ENCODE measurements at regions not wholly inside any gene's neighbourhood (a gene's known extent, or its start where the extent isn't known, plus 50 kb on each side); places are given as distances from the start of the nearest gene placed in this dataset.

DNA sequence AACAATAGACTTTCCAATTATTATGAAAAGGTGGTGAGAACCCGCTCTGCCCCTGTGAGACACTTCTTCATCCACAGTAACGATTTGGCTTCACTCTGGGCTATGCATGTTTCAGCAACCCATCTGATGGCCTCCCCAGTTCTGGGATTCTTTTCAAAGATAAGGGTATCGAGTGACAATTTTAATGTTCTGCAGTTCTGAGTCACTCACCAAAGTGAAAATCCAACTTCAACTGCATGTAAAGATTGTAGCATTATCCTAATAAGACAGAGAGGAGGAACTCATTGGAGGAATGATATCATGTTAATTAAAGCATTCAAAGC lies 1078.3 kb upstream of the SEMA6A start:
- no peak for TF ChIP-seq POLR2A (IDR thresholded peaks at IDR 0.05; ENCODE audit: low read depth, low read length)
- no peak for TF ChIP-seq POLR2AphosphoS5 (IDR thresholded peaks at IDR 0.05; ENCODE audit: low read depth, low read length)
- no peak for TF ChIP-seq TAF1 (IDR thresholded peaks at IDR 0.05; ENCODE audit: low read depth, low read length)
- TF ChIP-seq SPI1 (IDR thresholded peaks at IDR 0.05; ENCODE audit: low read depth, low read length) = no peak
- no peak for TF ChIP-seq PAX5 (IDR thresholded peaks at IDR 0.05; ENCODE audit: insufficient read depth, low read length, severe bottlenecking)
- TF ChIP-seq POU2F2 (IDR thresholded peaks at IDR 0.05; ENCODE audit: low read depth, low read length) = no peak
